ENCODE measurements at regions not wholly inside any gene's neighbourhood (a gene's known extent, or its start where the extent isn't known, plus 50 kb on each side); places are given as distances from the start of the nearest gene placed in this dataset.

DNA sequence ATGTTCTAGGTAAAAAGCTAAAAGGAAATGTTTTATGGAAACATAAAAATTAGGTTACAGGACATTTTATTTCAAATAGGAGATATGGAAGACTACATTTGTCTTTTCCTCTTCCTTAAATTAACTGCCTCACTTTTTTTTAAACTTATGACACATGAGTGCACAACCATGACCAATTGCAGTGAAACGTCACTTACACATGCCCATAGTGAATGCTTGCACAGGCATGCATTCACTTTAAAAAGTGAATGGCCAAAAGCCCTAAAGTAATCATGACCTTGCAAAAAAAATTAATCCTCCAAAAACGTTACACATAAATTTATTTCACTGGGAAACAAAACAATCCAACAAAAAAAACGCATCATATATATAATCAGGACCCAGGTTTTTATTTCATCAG lies 343.2 kb upstream of the TMTC1 start:
- Histone ChIP-seq H3K9me3 (ENCODE audit: low read length) (no peaks in the 10 kb centered on the region), H2AFZ (ENCODE audit: low read depth, low read length) (no peak overlapping the region), H3K27me3 (ENCODE audit: insufficient read depth, low read length) (no peaks in the 10 kb centered on the region), H3K36me3 (ENCODE audit: insufficient read depth, low read length) (no peaks in the 10 kb centered on the region), H3K4me3 (ENCODE audit: low read length) (no peak overlapping the region), H3K4me1 (ENCODE audit: insufficient read depth, low read length) (no peaks in the 10 kb centered on the region)

DNA sequence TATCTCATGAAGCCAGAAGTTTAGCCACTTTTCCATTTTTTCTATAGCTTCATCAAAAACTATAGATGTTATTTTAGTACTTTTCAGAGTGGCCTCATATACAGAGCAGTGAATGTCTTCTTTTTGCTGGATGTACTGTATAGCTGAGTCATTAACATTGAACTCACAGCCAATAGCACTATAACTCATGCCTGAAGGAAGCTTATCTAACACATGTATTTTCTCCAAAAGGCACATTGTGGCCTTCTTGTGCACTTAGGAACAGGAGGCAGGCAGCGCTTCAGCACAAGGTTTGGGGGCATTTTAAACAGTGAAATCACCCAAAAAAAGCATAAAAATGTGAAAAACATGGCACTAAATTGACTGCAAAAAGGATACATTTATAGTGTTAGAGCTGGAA lies 336.8 kb upstream of the TMTC1 start:
- H3K27me3 ChIP-seq (ENCODE audit: insufficient read depth, low read length), result no peaks in the 10 kb centered on the region

DNA sequence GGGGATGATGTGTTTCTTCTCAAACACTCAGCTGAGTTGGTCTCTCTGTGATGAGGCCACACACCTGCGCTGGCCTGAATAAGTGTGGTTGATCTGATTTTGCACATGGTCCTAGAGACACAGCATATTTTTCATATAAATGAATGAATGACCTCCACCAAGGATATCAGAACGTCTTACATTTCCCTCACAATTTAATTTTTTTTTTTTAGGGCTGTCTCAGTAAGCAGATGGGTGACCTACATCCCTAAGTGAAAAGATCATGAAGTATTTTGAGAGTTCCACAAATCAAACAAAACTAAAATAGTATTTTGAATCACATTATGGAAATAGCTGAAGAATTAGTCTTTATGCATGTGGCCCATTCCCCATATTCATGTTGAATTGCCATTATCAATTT lies 333.7 kb upstream of the TMTC1 start:
- Histone ChIP-seq H2AFZ (ENCODE audit: low read depth, low read length) (no peak overlapping the region), H3K36me3 (ENCODE audit: insufficient read depth, low read length) (no peaks in the 10 kb centered on the region), H3K9me3 (ENCODE audit: low read length) (no peaks in the 10 kb centered on the region), H3K4me1 (ENCODE audit: insufficient read depth, low read length) (no peaks in the 10 kb centered on the region), H3K27me3 (ENCODE audit: insufficient read depth, low read length) (no peaks in the 10 kb centered on the region), H3K4me3 (ENCODE audit: low read length) (no peak overlapping the region)

More for the DNA sequence above, 336.8 kb upstream of the TMTC1 start:
- H3K4me1 ChIP-seq (ENCODE audit: insufficient read depth, low read length), result no peaks in the 10 kb centered on the region
- no peaks in the 10 kb centered on the region for H3K9me3 ChIP-seq (ENCODE audit: low read length)
- no peak overlapping the region for H3K4me3 ChIP-seq (ENCODE audit: low read length)
- H2AFZ ChIP-seq (ENCODE audit: low read depth, low read length), result no peak overlapping the region
- no peaks in the 10 kb centered on the region for H3K36me3 ChIP-seq (ENCODE audit: insufficient read depth, low read length)

DNA sequence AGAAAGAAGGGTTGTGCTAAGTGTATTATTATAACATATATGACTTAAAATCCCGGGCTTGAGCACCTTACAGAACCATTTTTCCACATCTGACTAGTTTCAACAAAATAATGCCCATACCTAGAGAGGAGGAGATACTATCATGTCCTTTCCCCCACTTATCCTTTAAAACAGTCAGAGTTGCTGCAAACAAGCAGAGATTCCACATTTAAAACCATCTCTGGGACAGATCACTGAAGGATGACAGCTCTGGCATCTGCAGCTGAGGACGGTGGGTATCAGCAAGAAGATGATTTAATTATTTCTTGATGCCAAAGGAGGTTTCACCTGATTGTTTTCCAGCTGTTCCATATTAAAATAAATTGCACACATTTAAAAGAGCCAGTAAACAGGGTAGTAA lies 328.0 kb upstream of the TMTC1 start:
- Histone ChIP-seq H3K27me3 (ENCODE audit: insufficient read depth, low read length) (no peaks in the 10 kb centered on the region), H3K9me3 (ENCODE audit: low read length) (no peaks in the 10 kb centered on the region), H3K4me3 (ENCODE audit: low read length) (no peak overlapping the region), H3K4me1 (ENCODE audit: insufficient read depth, low read length) (peaks cover 4% of the 10 kb centered on the region), H2AFZ (ENCODE audit: low read depth, low read length) (no peak overlapping the region), H3K36me3 (ENCODE audit: insufficient read depth, low read length) (no peaks in the 10 kb centered on the region)

DNA sequence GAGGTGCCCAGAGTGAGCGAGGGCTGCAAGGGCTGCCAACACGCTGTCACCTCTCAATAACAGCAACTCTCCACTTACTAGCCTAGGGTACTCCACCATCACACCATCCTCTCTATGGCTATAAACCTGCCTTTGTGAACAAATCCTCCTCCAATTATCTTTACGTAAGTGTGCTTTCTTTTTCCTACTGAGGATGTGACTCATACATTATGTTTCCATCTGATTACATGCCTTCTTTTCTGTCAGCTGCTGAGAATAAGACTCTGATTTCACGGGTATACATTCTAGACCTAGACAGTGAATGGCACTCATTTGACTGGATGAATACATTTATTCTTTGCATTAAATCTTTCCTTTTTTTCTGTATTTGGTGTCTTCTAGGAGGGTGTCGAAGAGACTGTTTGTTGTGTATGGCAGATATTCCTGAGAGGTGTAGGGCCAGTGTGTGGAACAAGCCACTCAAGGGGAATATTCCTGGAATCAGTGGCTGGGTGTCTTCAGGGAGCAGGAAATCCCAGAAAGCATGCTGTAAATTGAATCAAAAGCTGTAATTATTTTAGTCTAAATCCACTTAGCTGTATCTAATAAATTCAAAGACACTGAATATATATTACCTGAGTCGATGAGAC lies 327.3 kb upstream of the TMTC1 start:
- Histone ChIP-seq H3K4me1 (ENCODE audit: insufficient read depth, low read length) (peaks cover 4% of the 10 kb centered on the region), H3K27me3 (ENCODE audit: insufficient read depth, low read length) (no peaks in the 10 kb centered on the region), H3K4me3 (ENCODE audit: low read length) (no peak overlapping the region), H3K9me3 (ENCODE audit: low read length) (no peaks in the 10 kb centered on the region), H2AFZ (ENCODE audit: low read depth, low read length) (no peak overlapping the region), H3K36me3 (ENCODE audit: insufficient read depth, low read length) (no peaks in the 10 kb centered on the region)

DNA sequence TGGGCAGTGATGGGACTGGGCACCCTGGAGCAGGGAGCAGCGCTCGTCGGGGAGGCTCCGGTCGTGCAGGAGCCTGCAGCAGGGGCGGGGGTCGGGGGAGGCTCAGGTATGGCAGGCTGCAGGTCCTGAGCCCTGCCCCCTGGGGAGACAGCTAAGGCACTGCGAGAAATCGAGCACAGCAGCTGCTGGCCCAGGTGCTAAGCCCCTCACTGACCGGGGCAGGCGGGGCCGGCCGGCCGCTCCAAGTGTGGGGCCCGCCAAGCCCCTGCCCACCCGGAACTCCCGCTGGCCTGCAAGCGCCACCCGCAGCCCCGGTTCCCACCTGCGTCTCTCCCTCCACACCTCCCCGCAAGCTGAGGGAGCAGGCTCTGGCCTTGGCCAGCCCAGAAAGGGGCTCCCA lies 326.8 kb upstream of the TMTC1 start:
- H3K27me3 ChIP-seq (ENCODE audit: insufficient read depth, low read length), result no peaks in the 10 kb centered on the region
- no peaks in the 10 kb centered on the region for H3K9me3 ChIP-seq (ENCODE audit: low read length)
- H3K4me3 ChIP-seq (ENCODE audit: low read length), result no peak overlapping the region
- no peak overlapping the region for H2AFZ ChIP-seq (ENCODE audit: low read depth, low read length)
- H3K36me3 ChIP-seq (ENCODE audit: insufficient read depth, low read length), result no peaks in the 10 kb centered on the region
- peaks cover 4% of the 10 kb centered on the region for H3K4me1 ChIP-seq (ENCODE audit: insufficient read depth, low read length)

DNA sequence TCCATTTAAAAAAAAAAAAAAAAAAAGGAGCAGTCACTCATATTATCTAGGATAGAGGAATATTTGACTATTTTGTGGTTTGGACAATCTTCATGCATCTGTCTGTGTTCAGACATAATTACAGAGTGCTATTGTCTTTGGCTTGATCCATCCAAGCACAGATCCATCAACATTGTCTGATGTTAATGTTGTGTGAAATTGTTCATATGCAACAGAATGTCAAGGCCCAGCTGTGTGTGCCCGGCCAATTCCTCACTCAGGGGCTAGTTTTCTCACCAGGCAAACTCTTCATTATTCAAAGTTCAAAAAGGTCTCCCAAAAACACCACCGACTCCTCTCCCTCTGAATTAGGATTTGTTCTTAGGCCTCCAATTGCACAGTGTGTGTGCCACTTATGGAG lies 324.9 kb upstream of the TMTC1 start:
- Histone ChIP-seq H3K27me3 (ENCODE audit: insufficient read depth, low read length) (no peaks in the 10 kb centered on the region), H3K4me3 (ENCODE audit: low read length) (no peak overlapping the region), H3K36me3 (ENCODE audit: insufficient read depth, low read length) (no peaks in the 10 kb centered on the region), H3K9me3 (ENCODE audit: low read length) (no peaks in the 10 kb centered on the region), H3K4me1 (ENCODE audit: insufficient read depth, low read length) (peaks cover 4% of the 10 kb centered on the region), H2AFZ (ENCODE audit: low read depth, low read length) (no peak overlapping the region)

DNA sequence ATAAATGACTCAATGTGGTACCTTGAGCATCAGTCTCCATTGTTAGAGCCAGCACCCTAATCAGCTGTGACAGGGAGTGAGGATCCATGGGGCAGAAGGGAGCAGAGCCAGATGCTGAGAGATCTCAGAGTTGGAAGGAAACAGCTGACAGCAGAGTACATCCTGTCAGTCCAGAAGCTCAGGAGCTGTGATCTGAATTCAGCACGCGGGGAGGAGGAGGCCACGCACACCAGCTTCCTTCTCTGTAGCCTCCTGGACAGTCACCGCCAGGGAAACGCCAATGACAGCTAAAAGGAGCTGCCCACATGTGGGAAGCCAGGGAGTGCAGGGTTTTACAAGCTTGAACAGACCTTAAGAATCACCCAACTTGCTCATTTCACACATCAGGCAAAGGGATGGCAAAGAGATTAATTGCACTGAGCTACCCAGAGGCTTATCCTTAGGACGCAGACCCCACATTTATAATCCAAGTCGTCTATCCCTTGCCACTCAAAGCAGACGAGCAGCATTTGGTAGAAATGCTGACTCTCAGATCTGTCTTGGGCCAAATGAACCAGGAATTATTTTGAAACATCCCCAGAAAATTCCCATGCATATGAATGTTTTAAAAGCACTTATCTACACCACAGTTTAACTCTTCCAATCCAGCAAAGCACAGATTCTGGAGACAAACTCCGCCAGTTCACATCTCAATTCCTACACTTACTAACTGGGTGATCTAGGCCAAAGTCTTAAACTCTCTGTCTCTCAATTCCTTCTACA lies 322.6 kb upstream of the TMTC1 start:
- H3K9me3 ChIP-seq (ENCODE audit: low read length), result no peaks in the 10 kb centered on the region
- H3K36me3 ChIP-seq (ENCODE audit: insufficient read depth, low read length), result no peaks in the 10 kb centered on the region
- no peaks in the 10 kb centered on the region for H3K27me3 ChIP-seq (ENCODE audit: insufficient read depth, low read length)
- no peak overlapping the region for H2AFZ ChIP-seq (ENCODE audit: low read depth, low read length)
- peaks cover 4% of the 10 kb centered on the region for H3K4me1 ChIP-seq (ENCODE audit: insufficient read depth, low read length)
- H3K4me3 ChIP-seq (ENCODE audit: low read length), result no peak overlapping the region

DNA sequence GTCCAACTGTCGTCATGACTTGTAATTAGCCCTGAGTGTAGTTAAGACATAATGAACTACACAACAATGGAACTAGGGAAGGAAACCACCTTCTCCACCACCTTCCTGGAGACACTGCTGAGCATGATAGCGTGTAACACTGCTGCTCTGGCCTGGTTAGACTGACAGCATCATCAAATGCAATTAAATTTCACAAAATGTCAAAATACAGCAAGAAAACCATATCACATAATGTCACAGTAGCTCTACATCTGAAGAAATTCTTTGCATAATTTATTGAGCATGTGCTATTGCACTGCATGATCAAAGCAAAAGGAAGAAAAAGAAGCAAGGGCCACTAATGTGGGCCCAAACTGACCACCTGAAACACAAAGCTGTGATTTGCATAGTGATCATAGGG lies 321.8 kb upstream of the TMTC1 start:
- no peaks in the 10 kb centered on the region for H3K9me3 ChIP-seq (ENCODE audit: low read length)
- no peak overlapping the region for H3K4me3 ChIP-seq (ENCODE audit: low read length)
- H2AFZ ChIP-seq (ENCODE audit: low read depth, low read length), result no peak overlapping the region
- no peaks in the 10 kb centered on the region for H3K27me3 ChIP-seq (ENCODE audit: insufficient read depth, low read length)
- H3K36me3 ChIP-seq (ENCODE audit: insufficient read depth, low read length), result no peaks in the 10 kb centered on the region
- no peaks in the 10 kb centered on the region for H3K4me1 ChIP-seq (ENCODE audit: insufficient read depth, low read length)

DNA sequence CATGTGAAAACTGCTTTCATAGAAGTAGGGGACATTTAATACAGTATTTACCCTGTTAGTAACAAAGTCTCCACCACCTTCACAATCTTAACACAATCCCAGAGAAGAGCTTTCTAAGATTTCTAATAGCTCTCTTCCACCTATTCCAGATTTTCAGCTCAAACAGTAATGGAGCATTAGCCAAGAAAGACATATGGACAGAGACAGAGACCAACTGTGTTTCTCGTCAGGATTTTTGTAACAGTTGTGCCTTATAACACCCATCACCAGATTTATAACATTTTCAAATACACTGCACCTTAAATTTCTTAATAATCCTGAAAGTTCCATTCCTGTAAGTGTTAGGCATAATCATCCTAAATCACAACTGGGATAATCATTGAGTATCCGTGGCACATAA lies 321.2 kb upstream of the TMTC1 start:
- no peaks in the 10 kb centered on the region for H3K9me3 ChIP-seq (ENCODE audit: low read length)
- no peak overlapping the region for H2AFZ ChIP-seq (ENCODE audit: low read depth, low read length)
- no peaks in the 10 kb centered on the region for H3K36me3 ChIP-seq (ENCODE audit: insufficient read depth, low read length)
- no peaks in the 10 kb centered on the region for H3K27me3 ChIP-seq (ENCODE audit: insufficient read depth, low read length)
- H3K4me3 ChIP-seq (ENCODE audit: low read length), result no peak overlapping the region
- no peaks in the 10 kb centered on the region for H3K4me1 ChIP-seq (ENCODE audit: insufficient read depth, low read length)

DNA sequence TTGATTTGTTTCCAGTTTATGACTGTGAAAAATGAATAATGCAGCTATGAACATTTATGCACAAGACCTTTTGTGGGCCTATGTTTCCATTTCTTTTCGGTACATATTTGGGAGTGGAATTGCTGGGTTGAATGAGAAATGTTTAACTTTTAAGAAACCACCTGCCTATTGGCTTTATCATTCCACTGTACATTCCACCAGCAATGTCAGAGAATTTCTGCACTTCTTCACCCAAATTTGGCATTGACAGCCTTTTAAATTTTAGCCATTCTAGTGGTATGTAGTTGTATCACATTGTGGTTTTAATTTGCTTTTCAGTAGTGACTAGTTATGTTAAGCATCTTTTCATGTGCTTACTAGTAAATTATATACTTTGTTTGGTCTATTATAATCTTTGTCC lies 317.0 kb upstream of the TMTC1 start:
- Histone ChIP-seq H3K4me1 (ENCODE audit: insufficient read depth, low read length) (peaks cover 14% of the 10 kb centered on the region), H3K36me3 (ENCODE audit: insufficient read depth, low read length) (no peaks in the 10 kb centered on the region), H3K27me3 (ENCODE audit: insufficient read depth, low read length) (no peaks in the 10 kb centered on the region), H3K9me3 (ENCODE audit: low read length) (no peaks in the 10 kb centered on the region), H2AFZ (ENCODE audit: low read depth, low read length) (no peak overlapping the region), H3K4me3 (ENCODE audit: low read length) (no peak overlapping the region)

DNA sequence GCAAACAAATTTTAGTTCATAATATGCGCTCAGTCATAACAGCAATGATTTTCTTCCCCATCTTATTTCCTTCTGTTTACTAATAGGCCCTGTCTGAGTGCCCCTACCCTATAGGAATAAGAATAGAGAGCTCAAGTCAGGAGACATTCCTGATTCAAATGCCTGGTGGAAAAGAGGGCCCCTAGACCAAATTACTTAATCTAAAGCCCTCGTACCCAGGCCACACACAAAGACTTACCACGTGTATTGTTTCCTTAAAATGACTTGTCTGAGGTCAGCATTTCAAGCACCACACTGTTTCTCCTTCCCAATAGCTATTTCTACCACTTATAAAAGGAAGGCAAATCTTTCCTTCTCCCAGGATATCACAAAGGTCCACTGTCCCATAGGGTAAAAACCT lies 314.9 kb upstream of the TMTC1 start:
- Histone ChIP-seq H3K4me3 (ENCODE audit: low read length) (no peak overlapping the region), H2AFZ (ENCODE audit: low read depth, low read length) (no peak overlapping the region), H3K9me3 (ENCODE audit: low read length) (no peaks in the 10 kb centered on the region), H3K27me3 (ENCODE audit: insufficient read depth, low read length) (no peaks in the 10 kb centered on the region), H3K36me3 (ENCODE audit: insufficient read depth, low read length) (no peaks in the 10 kb centered on the region), H3K4me1 (ENCODE audit: insufficient read depth, low read length) (peaks cover 14% of the 10 kb centered on the region)

DNA sequence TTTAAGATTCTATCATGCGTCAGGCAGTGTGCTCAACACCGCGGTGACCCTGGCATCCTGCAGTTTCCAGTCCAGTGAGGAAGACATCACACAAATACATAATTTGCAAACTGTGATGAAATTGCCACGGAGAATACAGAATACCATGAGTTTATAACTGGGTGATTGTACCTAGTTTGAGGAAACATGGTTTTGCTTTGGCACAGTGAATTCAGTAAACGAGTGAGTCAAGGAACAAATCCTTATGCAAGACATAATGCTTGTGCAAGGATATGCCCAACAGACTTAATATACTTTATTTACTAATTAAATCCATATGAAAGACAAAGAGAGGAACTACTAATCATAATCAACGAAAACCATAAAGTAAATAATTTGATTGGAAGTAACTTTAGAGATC lies 311.8 kb upstream of the TMTC1 start:
- Histone ChIP-seq H3K27me3 (ENCODE audit: insufficient read depth, low read length) (no peaks in the 10 kb centered on the region), H2AFZ (ENCODE audit: low read depth, low read length) (no peak overlapping the region), H3K9me3 (ENCODE audit: low read length) (no peaks in the 10 kb centered on the region), H3K36me3 (ENCODE audit: insufficient read depth, low read length) (no peaks in the 10 kb centered on the region), H3K4me1 (ENCODE audit: insufficient read depth, low read length) (peaks cover 14% of the 10 kb centered on the region), H3K4me3 (ENCODE audit: low read length) (no peak overlapping the region)
